WTC11 (cell line): ENCODE measurements at regions not wholly inside any gene's neighbourhood (a gene's known extent, or its start where the extent isn't known, plus 50 kb on each side); places are given as distances from the start of the nearest gene placed in this dataset.

ENCODE experiments used
- ATAC-seq: fragments of 200-7000 bp; cut with Tn5 transposase; 2 replicates; pipeline ENCODE4 v1.10.0; 2021; ENCODE audit warnings: mild to moderate bottlenecking, moderate library complexity
- CTCF ChIA-PET: fragments of 300-600 bp; sonication (Branson Sonifier 250); formaldehyde crosslinking; loops from one replicate; lab custom pipeline; 2021; ENCODE audit warnings: antibody characterized with exemption; lab: Charles Lee
- POLR2A ChIA-PET: fragments of 350-600 bp; sonication (Branson Sonifier 250); formaldehyde crosslinking; loops from one replicate; lab custom pipeline; 2021; ENCODE audit warnings: antibody characterized with exemption; lab: Charles Lee
- DNase-seq: peaks from one replicate; pipeline ENCODE4 v3.0.0; 2021; ENCODE audit warnings: low spot score
- H3K27ac Mint-ChIP-seq: 2 replicates; pipeline ENCODE4 v1.8.0; 2021; ENCODE audit warnings: mixed read lengths
- H3K27me3 Mint-ChIP-seq: 2 replicates; pipeline ENCODE4 v1.8.0; 2021; ENCODE audit warnings: low read depth, mild to moderate bottlenecking, moderate library complexity, mixed read lengths
- H3K36me3 Mint-ChIP-seq: 2 replicates; pipeline ENCODE4 v1.8.0; 2021; ENCODE audit warnings: mixed read lengths
- H3K4me1 Mint-ChIP-seq: 2 replicates; pipeline ENCODE4 v1.8.0; 2022; ENCODE audit warnings: mixed read lengths
- H3K4me3 Mint-ChIP-seq: 2 replicates; pipeline ENCODE4 v1.8.0; 2021; ENCODE audit warnings: mild to moderate bottlenecking, moderate library complexity, mixed read lengths
- H3K9me3 Mint-ChIP-seq: 2 replicates; pipeline ENCODE4 v1.8.0; 2021; ENCODE audit warnings: mixed read lengths
- AFF4 ChIP-seq: sonication (generic); formaldehyde crosslinking; IDR thresholded peaks from 2 replicates; pipeline ENCODE4 v1.8.1; 2023; ENCODE audit warnings: mild to moderate bottlenecking, missing genetic modification reagents, borderline replicate concordance
- ARID4B ChIP-seq: sonication (generic); formaldehyde crosslinking; IDR thresholded peaks from 2 replicates; pipeline ENCODE4 v1.8.0; 2023; ENCODE audit warnings: missing genetic modification reagents, mild to moderate bottlenecking, borderline replicate concordance
- ATF2 ChIP-seq: sonication (generic); formaldehyde crosslinking; IDR thresholded peaks from 2 replicates; pipeline ENCODE4 v1.8.1; 2022; ENCODE audit warnings: low read depth, missing genetic modification reagents, borderline replicate concordance
- ATF3 ChIP-seq: sonication (generic); formaldehyde crosslinking; conservative IDR thresholded peaks from 2 replicates; pipeline ENCODE4 v1.8.1; 2022; ENCODE audit warnings: mild to moderate bottlenecking, missing genetic modification reagents
- CREM ChIP-seq: sonication (generic); formaldehyde crosslinking; IDR thresholded peaks from 2 replicates; pipeline ENCODE4 v1.8.1; 2022; ENCODE audit warnings: mild to moderate bottlenecking, missing genetic modification reagents, moderate library complexity
- ERG ChIP-seq: fragments of 250-450 bp; sonication (Bioruptor Pico); IDR thresholded peaks from 2 replicates; pipeline ENCODE4 v1.8.0; 2021; ENCODE audit warnings: mild to moderate bottlenecking
- FOXJ3 ChIP-seq: sonication (generic); formaldehyde crosslinking; IDR thresholded peaks from 2 replicates; pipeline ENCODE4 v1.9.0; 2021; ENCODE audit warnings: missing genetic modification reagents, mild to moderate bottlenecking, borderline replicate concordance
- FOXP1 ChIP-seq: sonication (generic); formaldehyde crosslinking; IDR thresholded peaks from 2 replicates; pipeline ENCODE4 v1.8.0; 2022; ENCODE audit warnings: missing genetic modification reagents, mild to moderate bottlenecking, moderate library complexity, borderline replicate concordance
- JAZF1 ChIP-seq: fragments of 250-450 bp; sonication (Bioruptor Pico); IDR thresholded peaks from 2 replicates; pipeline ENCODE4 v1.9.0; 2021; ENCODE audit warnings: moderate library complexity, mild to moderate bottlenecking, inconsistent platforms
- KAT7 ChIP-seq: sonication (generic); formaldehyde crosslinking; IDR thresholded peaks from 2 replicates; pipeline ENCODE4 v1.8.1; 2023; ENCODE audit warnings: missing genetic modification reagents, mild to moderate bottlenecking, borderline replicate concordance
- RELA ChIP-seq: sonication (generic); formaldehyde crosslinking; IDR thresholded peaks from 2 replicates; pipeline ENCODE4 v1.8.1; 2022; ENCODE audit warnings: missing genetic modification reagents, mild to moderate bottlenecking, borderline replicate concordance
- TEAD1 ChIP-seq: sonication (generic); formaldehyde crosslinking; IDR thresholded peaks from 2 replicates; pipeline ENCODE4 v1.8.0; 2022; ENCODE audit warnings: mild to moderate bottlenecking, missing genetic modification reagents
- TP53 ChIP-seq: sonication (generic); formaldehyde crosslinking; IDR thresholded peaks from 2 replicates; pipeline ENCODE4 v1.8.1; 2023; ENCODE audit warnings: mild to moderate bottlenecking, missing genetic modification reagents
- ZNF138 ChIP-seq: sonication (generic); formaldehyde crosslinking; conservative IDR thresholded peaks from 2 replicates; pipeline ENCODE4 v1.8.1; 2022; ENCODE audit warnings: mild to moderate bottlenecking, moderate library complexity, missing genetic modification reagents
- ZNF232 ChIP-seq: sonication (generic); formaldehyde crosslinking; IDR thresholded peaks from 2 replicates; pipeline ENCODE4 v1.8.0; 2022; ENCODE audit warnings: mild to moderate bottlenecking, missing genetic modification reagents
- ZNF532 ChIP-seq: fragments of 250-450 bp; sonication (Bioruptor Pico); IDR thresholded peaks from 2 replicates; pipeline ENCODE4 v1.9.0; 2021; ENCODE audit warnings: mild to moderate bottlenecking, borderline replicate concordance

GRCh38 chr22:48116871-48117270 is 1354.4 kb downstream of the TBC1D22A start:
- ChIA-PET POLR2A (no interaction called here), CTCF (no interaction called here)
- peaks cover 25% of the 10 kb centered on the region for H3K9me3 Mint-ChIP-seq
- H3K36me3 Mint-ChIP-seq = peaks cover 8% of the 10 kb centered on the region
- no peak overlapping the region for H3K4me3 Mint-ChIP-seq
- no peaks in the 10 kb centered on the region for H3K27me3 Mint-ChIP-seq
- H3K4me1 Mint-ChIP-seq = peaks cover 7% of the 10 kb centered on the region
- TF ChIP-seq ARID4B = no peak
- TF ChIP-seq TEAD1 = no peak
- TF ChIP-seq AFF4 (CRISPR knock-in tag) = no peak
- no peak for TF ChIP-seq FOXP1
- no peak for TF ChIP-seq FOXJ3 (CRISPR knock-in tag)
- TF ChIP-seq ZNF138 (CRISPR knock-in tag) = no peak
- TF ChIP-seq ATF3 (CRISPR knock-in tag) = no peak
- no peak for TF ChIP-seq ATF2
- TF ChIP-seq ZNF232 (CRISPR knock-in tag) = no peak
- no peak for TF ChIP-seq CREM (CRISPR knock-in tag)
- no peak for TF ChIP-seq ERG (CRISPR knock-in tag)
- no peak for TF ChIP-seq RELA (CRISPR knock-in tag)
- no peak overlapping the region for H3K27ac Mint-ChIP-seq
- DNase-seq (no peak), ATAC-seq (no peak)

GRCh38 chr22:48112687-48113521 is 1350.5 kb downstream of the TBC1D22A start:
- H3K27ac Mint-ChIP-seq = no peak overlapping the region

More at GRCh38 chr22:48112687-48113521, 1350.5 kb downstream of the TBC1D22A start:
- no peak for ATAC-seq
- no peak for TF ChIP-seq TP53 (CRISPR knock-in tag)
- TF ChIP-seq KAT7 (CRISPR knock-in tag) = no peak
- no peak for TF ChIP-seq JAZF1 (CRISPR knock-in tag)
- no peak for TF ChIP-seq ATF3 (CRISPR knock-in tag)
- TF ChIP-seq CREM (CRISPR knock-in tag) = no peak
- no peak for TF ChIP-seq ZNF532 (CRISPR knock-in tag)
- TF ChIP-seq FOXP1 = no peak
- TF ChIP-seq, all 79 proteins: peak for 0
- ChIA-PET CTCF (no interaction called here), POLR2A (no interaction called here)
- peaks cover 7% of the 10 kb centered on the region for H3K4me1 Mint-ChIP-seq
- H3K9me3 Mint-ChIP-seq = peaks cover 44% of the 10 kb centered on the region
- H3K27me3 Mint-ChIP-seq = peaks cover 3% of the 10 kb centered on the region; the same call in 1 of the 2 replicates
- no peak for DNase-seq
- no peak overlapping the region for H3K4me3 Mint-ChIP-seq
- H3K36me3 Mint-ChIP-seq = peaks cover 16% of the 10 kb centered on the region
